Mucosa of descending colon (tissue), 3 donors: ENCODE measurements at regions not wholly inside any gene's neighbourhood (a gene's known extent, or its start where the extent isn't known, plus 50 kb on each side); places are given as distances from the start of the nearest gene placed in this dataset.
"Not testable (repeated sequence)": the region's sequence is repeated elsewhere in the genome, so short reads cannot be mapped to it uniquely, and the experiment has no call there.

ENCODE experiments used
- ATAC-seq: fragments of 200-7000 bp; cut with Tn5 transposase; one replicate; pipeline ENCODE4 v1.9.1; 2020; ENCODE audit warnings: mild to moderate bottlenecking, moderate library complexity
- DNase-seq, 3 donors: peaks; one replicate each; pipeline ENCODE4 v3.0.0-alpha.2; 2020
- H3K36me3 ChIP-seq: fragments of 200-600 bp; one replicate; pipeline ENCODE4 v1.8.0; 2021; ENCODE audit warnings: low read depth, mild to moderate bottlenecking
- H3K4me1 ChIP-seq: fragments of 200-600 bp; one replicate; pipeline ENCODE4 v1.8.0; 2021; ENCODE audit warnings: low read depth, mild to moderate bottlenecking
- H3K4me3 ChIP-seq: fragments of 200-600 bp; one replicate; pipeline ENCODE4 v1.8.0; 2021; ENCODE audit warnings: mild to moderate bottlenecking
- H3K9me3 ChIP-seq: fragments of 200-600 bp; one replicate; pipeline ENCODE4 v1.8.0; 2021; ENCODE audit warnings: mild to moderate bottlenecking
- CTCF ChIP-seq: fragments of 200-600 bp; IDR thresholded peaks from one replicate; pipeline ENCODE4 v1.8.0; 2022; ENCODE audit warnings: antibody characterized with exemption, mild to moderate bottlenecking
- intact Hi-C, 2 donors: fragments of 100-400 bp; cut with DNase I in 1 of 2; cut with micrococcal nuclease in 1 of 2; formaldehyde crosslinking; loops; one replicate each; pipeline versions ENCODE4 v1.11.0 to v1.11.1; 2022; cut with DNase I, micrococcal nuclease
- donor health status: DM: no; HTN: no; CAD: no; lungs with moderate emphysema.
- donor health status: DM: no; HTN: no; CAD: no.
- donor health status: DM: no; HTN: yes; CAD: no.

GRCh38 chr9:115815786-115816185 lies 337.8 kb upstream of the PAPPA start:
- DNase-seq (no peak), ATAC-seq (no peak)
- no peaks in the 10 kb centered on the region for H3K36me3 ChIP-seq
- intact Hi-C loops, result no loop called here
- H3K9me3 ChIP-seq, result no peaks in the 10 kb centered on the region
- H3K4me3 ChIP-seq, result no peak overlapping the region
- no peaks in the 10 kb centered on the region for H3K4me1 ChIP-seq
- no peak for TF ChIP-seq CTCF

DNA sequence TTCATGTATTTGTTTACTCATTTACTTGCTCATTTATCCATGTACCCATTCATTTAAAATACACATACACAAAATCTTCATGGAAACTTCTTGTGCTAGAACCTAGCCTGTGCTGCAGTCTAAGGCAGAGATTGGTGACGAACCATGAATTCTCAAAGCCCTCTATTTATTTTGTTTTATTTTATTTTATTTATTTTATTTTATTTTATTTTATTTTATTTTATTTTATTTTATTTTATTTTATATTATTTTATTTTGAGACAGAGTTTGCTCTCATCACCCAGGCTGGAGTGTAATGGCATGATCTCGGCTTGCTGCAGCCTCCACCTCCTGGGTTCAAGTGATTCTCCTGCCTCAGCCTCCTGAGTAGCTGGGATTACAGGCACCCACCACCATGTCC lies 334.9 kb upstream of the PAPPA start:
- DNase-seq, H3K9me3 ChIP-seq, H3K36me3 ChIP-seq, H3K4me3 ChIP-seq, intact Hi-C loops, H3K4me1 ChIP-seq, ATAC-seq: not testable (repeated sequence)

DNA sequence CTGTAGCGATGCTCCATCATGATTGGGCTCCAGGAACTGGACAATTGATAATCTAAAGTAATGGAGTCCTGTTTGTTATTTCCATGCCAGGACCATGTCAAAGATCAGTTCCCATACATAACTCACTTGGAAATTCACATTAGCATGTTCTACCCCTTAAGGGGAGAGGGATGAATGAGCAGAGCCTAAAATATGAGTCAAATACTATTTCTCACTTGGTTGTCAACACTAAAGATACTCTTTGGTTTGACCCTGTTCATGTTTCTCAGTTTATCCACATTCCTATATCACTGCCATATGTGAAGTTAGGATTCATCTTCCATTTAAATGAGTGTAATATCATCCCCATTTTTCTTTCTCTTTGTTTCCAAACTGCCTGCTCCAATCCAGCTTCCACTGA lies 321.6 kb upstream of the PAPPA start:
- ATAC-seq, result no peak

DNA sequence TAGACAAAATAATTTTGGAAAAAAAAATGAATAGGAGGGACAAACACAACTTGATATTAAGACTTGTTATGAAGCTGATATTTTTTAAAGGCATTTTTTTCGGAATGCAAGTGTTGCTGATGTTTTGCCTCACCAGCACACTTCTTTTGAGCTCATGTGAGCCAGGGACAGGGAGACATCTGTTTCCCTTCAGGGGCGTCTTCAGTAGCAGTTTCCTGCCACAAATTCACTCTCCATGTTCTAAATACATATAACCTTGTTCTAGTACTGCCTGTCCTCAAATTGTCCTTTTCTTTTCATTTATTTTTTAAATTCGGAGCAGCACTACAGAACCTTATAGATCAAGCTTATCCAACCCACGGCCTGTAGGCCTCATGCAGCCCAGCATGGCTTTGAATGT lies 316.0 kb upstream of the PAPPA start:
- Histone ChIP-seq H3K36me3 (no peaks in the 10 kb centered on the region), H3K4me1 (no peaks in the 10 kb centered on the region), H3K4me3 (no peak overlapping the region), H3K9me3 (no peaks in the 10 kb centered on the region)
- intact Hi-C loops, result no loop called here
- DNase-seq, result no peak
- ATAC-seq, result no peak
- no peak for TF ChIP-seq CTCF

More for the DNA sequence above, 321.6 kb upstream of the PAPPA start:
- Histone ChIP-seq H3K4me3 (no peak overlapping the region), H3K9me3 (no peaks in the 10 kb centered on the region), H3K4me1 (no peaks in the 10 kb centered on the region), H3K36me3 (no peaks in the 10 kb centered on the region)
- TF ChIP-seq CTCF, result no peak
- DNase-seq, result no peak
- intact Hi-C loops, result no loop called here

- no peaks in the 10 kb centered on the region for H3K9me3 ChIP-seq
- no peaks in the 10 kb centered on the region for H3K36me3 ChIP-seq
- no peak overlapping the region for H3K4me3 ChIP-seq
- no peak for DNase-seq
- intact Hi-C loops, result no loop called here
- ATAC-seq, result no peak
- no peaks in the 10 kb centered on the region for H3K4me1 ChIP-seq
- TF ChIP-seq CTCF, result no peak
Observed at GRCh38 chr9:115838417-115838816, 315.2 kb upstream of the PAPPA start.

GRCh38 chr9:115844433-115844832 lies 309.2 kb upstream of the PAPPA start:
- H3K4me3 ChIP-seq, H3K4me1 ChIP-seq, DNase-seq, ATAC-seq, intact Hi-C loops, H3K36me3 ChIP-seq, H3K9me3 ChIP-seq: not testable (repeated sequence)

DNA sequence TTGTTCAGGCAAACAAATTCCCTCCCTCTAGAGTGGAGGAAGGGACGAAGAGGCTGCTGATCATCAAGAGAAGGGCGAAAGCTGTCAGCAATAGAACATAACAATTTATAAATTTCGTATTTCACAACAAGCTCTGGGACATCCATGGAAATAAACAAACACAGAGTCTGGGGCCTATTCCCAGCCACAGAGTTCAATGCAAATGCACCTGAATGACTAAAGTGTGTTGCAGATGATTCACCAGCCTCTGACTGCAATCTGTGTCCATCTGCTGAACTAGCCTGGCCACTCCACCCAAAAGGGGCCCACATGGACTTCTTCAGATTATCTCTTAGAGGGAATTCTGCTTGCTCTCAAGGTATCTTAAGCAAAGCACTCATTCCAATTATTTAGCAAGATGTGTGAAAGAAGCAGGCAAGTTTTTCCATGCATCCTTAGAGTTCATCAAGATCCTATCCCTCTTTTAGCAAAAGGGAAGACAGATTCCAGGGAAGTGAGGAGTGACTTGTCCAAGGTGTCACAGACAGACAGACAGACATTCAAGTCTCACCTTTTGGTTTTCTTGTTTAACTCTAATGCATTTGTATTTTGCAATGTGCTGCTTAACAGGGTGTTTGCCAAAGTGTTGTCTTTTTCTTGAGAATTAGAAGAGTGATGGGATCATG lies 307.8 kb upstream of the PAPPA start:
- Histone ChIP-seq H3K4me1 (no peaks in the 10 kb centered on the region), H3K9me3 (no peaks in the 10 kb centered on the region), H3K4me3 (no peak overlapping the region), H3K36me3 (no peaks in the 10 kb centered on the region)
- peak in 1 of 3 donors; percentile 5 for DNase-seq
- TF ChIP-seq CTCF, result no peak
- intact Hi-C loops, result no loop called here
- ATAC-seq, result peak; percentile 48
